IMR-90 (cell line): ENCODE measurements at regions not wholly inside any gene's neighbourhood (a gene's known extent, or its start where the extent isn't known, plus 50 kb on each side); places are given as distances from the start of the nearest gene placed in this dataset.

ENCODE experiments used
- ATAC-seq: fragments of 200-7000 bp; cut with Tn5 transposase; 2 replicates; pipeline ENCODE4 v1.9.1; 2020; ENCODE audit warnings: low read depth, mild to moderate bottlenecking, moderate library complexity
- BruUV-seq: library from RNA; stranded (reverse); fragments of 400-500 nt; replicated peaks from 2 replicates; lab custom pipeline; 2021; lab: Mats Ljungman, UMichigan
- CTCF ChIA-PET: fragments of 300-600 bp; formaldehyde crosslinking; extraction: SDS; loops from one replicate; lab custom pipeline; 2021; ENCODE audit warnings: antibody characterized with exemption; lab: Yijun Ruan, JAX
- POLR2A ChIA-PET: fragments of 300-600 bp; sonication (Branson Sonifier 250); formaldehyde crosslinking; loops from one replicate; lab custom pipeline; 2022; ENCODE audit warnings: antibody characterized with exemption; ENCODE audit not compliant: unreplicated experiment; lab: Charles Lee
- DNase-seq: peaks from one replicate; pipeline ENCODE4 v3.0.0; 2013
- H2AFZ ChIP-seq: replicated peaks from 2 replicates; pipeline ENCODE3; 2013; ENCODE audit warnings: low read length, mild to moderate bottlenecking; ENCODE audit not compliant: poor library complexity
- H2AK5ac ChIP-seq: 2 replicates; pipeline ENCODE4 v1.6.1; 2013; ENCODE audit warnings: low read depth, low read length, inconsistent platforms
- H2AK9ac ChIP-seq: replicated peaks from 2 replicates; pipeline ENCODE3; 2013; ENCODE audit warnings: mild to moderate bottlenecking, low read depth, low read length, moderate library complexity; ENCODE audit not compliant: poor library complexity
- H2BK120ac ChIP-seq: 2 replicates; pipeline ENCODE4 v1.6.1; 2013; ENCODE audit warnings: low read depth, low read length, inconsistent platforms
- H2BK15ac ChIP-seq: 3 replicates; pipeline ENCODE4 v1.6.1; 2013; ENCODE audit warnings: low read depth, low read length, inconsistent platforms
- H2BK20ac ChIP-seq: 2 replicates; pipeline ENCODE4 v1.6.1; 2013; ENCODE audit warnings: low read depth, mild to moderate bottlenecking, inconsistent platforms, low read length, moderate library complexity
- H2BK5ac ChIP-seq: 2 replicates; pipeline ENCODE4 v1.6.1; 2013; ENCODE audit warnings: mild to moderate bottlenecking, low read depth, low read length, inconsistent platforms; ENCODE audit not compliant: poor library complexity, severe bottlenecking
- H3K14ac ChIP-seq: replicated peaks from 2 replicates; pipeline ENCODE4 v1.6.1; 2013; ENCODE audit warnings: low read depth, low read length, inconsistent platforms
- H3K18ac ChIP-seq: 2 replicates; pipeline ENCODE4 v1.6.1; 2013; ENCODE audit warnings: low read depth, low read length, control low read depth
- H3K23ac ChIP-seq: 2 replicates; pipeline ENCODE4 v1.6.1; 2013; ENCODE audit warnings: low read depth, low read length, inconsistent platforms
- H3K27ac ChIP-seq: 2 replicates; pipeline ENCODE4 v1.5.1; 2013; ENCODE audit warnings: mild to moderate bottlenecking, control low read depth, low read length; ENCODE audit not compliant: insufficient read depth
- H3K27me3 ChIP-seq: 2 replicates; pipeline ENCODE4 v1.6.1; 2013; ENCODE audit warnings: low read length; ENCODE audit not compliant: control insufficient read depth, insufficient read depth
- H3K36me3 ChIP-seq: 2 replicates; pipeline ENCODE4 v1.6.1; 2013; ENCODE audit warnings: low read length, mixed read lengths; ENCODE audit not compliant: control insufficient read depth, insufficient read depth
- H3K4ac ChIP-seq: 2 replicates; pipeline ENCODE4 v1.6.1; 2013; ENCODE audit warnings: low read depth, low read length, inconsistent platforms
- H3K4me1 ChIP-seq: 2 replicates; pipeline ENCODE4 v1.6.1; 2013; ENCODE audit warnings: low read length, mixed read lengths; ENCODE audit not compliant: control insufficient read depth, insufficient read depth
- H3K4me2 ChIP-seq: 2 replicates; pipeline ENCODE4 v1.6.1; 2013; ENCODE audit warnings: low read depth, mild to moderate bottlenecking, control low read depth, low read length, moderate library complexity
- H3K4me3 ChIP-seq: 2 replicates; pipeline ENCODE4 v1.5.1; 2013; ENCODE audit warnings: low read depth, mild to moderate bottlenecking, control low read depth, low read length, moderate library complexity; ENCODE audit not compliant: insufficient read depth
- H3K56ac ChIP-seq: 2 replicates; pipeline ENCODE4 v1.6.1; 2013; ENCODE audit warnings: low read length, inconsistent platforms; ENCODE audit not compliant: insufficient read depth; ENCODE audit errors: extremely low read depth
- H3K79me1 ChIP-seq, 2 experiments: 2 replicates each; pipeline ENCODE4 v1.6.1; 2013; ENCODE audit warnings: low read length in 2 of 2, inconsistent platforms in 1 of 2, low read depth in 1 of 2
- H3K9ac ChIP-seq: 2 replicates; pipeline ENCODE4 v1.6.1; 2013; ENCODE audit warnings: low read depth, low read length, control low read depth
- H3K9me1 ChIP-seq: 2 replicates; pipeline ENCODE4 v1.6.1; 2013; ENCODE audit warnings: low read length, inconsistent platforms; ENCODE audit not compliant: insufficient read depth
- H3K9me3 ChIP-seq: 2 replicates; pipeline ENCODE4 v1.6.1; 2013; ENCODE audit warnings: low read length; ENCODE audit not compliant: control insufficient read depth, insufficient read depth
- H4K20me1 ChIP-seq: 2 replicates; pipeline ENCODE4 v1.6.1; 2013; ENCODE audit warnings: low read length, inconsistent platforms; ENCODE audit not compliant: insufficient read depth
- H4K5ac ChIP-seq: 2 replicates; pipeline ENCODE4 v1.6.1; 2013; ENCODE audit warnings: mild to moderate bottlenecking, low read depth, low read length, control low read depth
- H4K8ac ChIP-seq, 2 experiments: 2 replicates each; pipeline ENCODE4 v1.6.1; 2013; ENCODE audit warnings: low read depth in 2 of 2, low read length in 2 of 2, control low read depth in 1 of 2, inconsistent platforms in 1 of 2
- H4K91ac ChIP-seq: 2 replicates; pipeline ENCODE4 v1.6.1; 2013; ENCODE audit warnings: low read depth, low read length, inconsistent platforms; ENCODE audit not compliant: insufficient read depth
- CEBPB ChIP-seq: IDR thresholded peaks from 2 replicates; pipeline ENCODE4 v1.6.1; 2012; ENCODE audit warnings: low read depth, low read length, improper control_type of control experiment
- MAFK ChIP-seq: IDR thresholded peaks from 2 replicates; pipeline ENCODE4 v1.6.1; 2012; ENCODE audit warnings: low read depth, low read length, improper control_type of control experiment
- MAZ ChIP-seq: IDR thresholded peaks from 2 replicates; pipeline ENCODE4 v1.6.1; 2012; ENCODE audit warnings: low read depth, mild to moderate bottlenecking, low read length, improper control_type of control experiment, moderate library complexity, borderline replicate concordance
- RFX5 ChIP-seq: IDR thresholded peaks from 2 replicates; pipeline ENCODE4 v1.8.0; 2012; ENCODE audit warnings: low read depth, mild to moderate bottlenecking, low read length, moderate library complexity
- SMC3 ChIP-seq: fragments of 150-350 bp; IDR thresholded peaks from 2 replicates; pipeline ENCODE4 v1.6.1; 2016; ENCODE audit warnings: low read depth, mild to moderate bottlenecking, antibody characterized with exemption, low read length, moderate library complexity
- WGBS, 2 experiments: methylation state at CpG; one replicate each; pipeline versions ENCODE4 v1.1.5 to v1.1.7; 2013; ENCODE audit warnings: missing lambda C conversion rate in 2 of 2; ENCODE audit not compliant: insufficient read length in 1 of 2; ENCODE audit errors: extremely low coverage in 2 of 2; 5-methylcytosine and 5-hydroxymethylcytosine counted together
- dilution Hi-C: fragments of 300-500 bp; cut with HindIII; formaldehyde crosslinking; loops from one replicate; pipeline ENCODE4 v1.14.3; 2018; ENCODE audit warnings: low sequenced_read_pairs; ENCODE audit not compliant: unreplicated experiment
- in situ Hi-C: fragments of 300-500 bp; cut with MboI; formaldehyde crosslinking; loops from 3 replicates; pipeline ENCODE4 v1.14.3; 2019; ENCODE audit warnings: low sequenced_read_pairs, inconsistent platforms, mixed read lengths
- intact Hi-C: fragments of 100-400 bp; cut with micrococcal nuclease; formaldehyde crosslinking; loops from 2 replicates; pipeline ENCODE4 v1.10.0; 2022

- 40% methylated on average over 1 of the region's 4 CpGs; no CpG with 5 or more reads in 1 of the 2 experiments for WGBS, 2 experiments
- TF ChIP-seq MAZ (no peak), SMC3 (no peak), CEBPB (no peak), MAFK (no peak), RFX5 (no peak)
- Histone ChIP-seq H4K91ac (no peak overlapping the region), H3K18ac (no peak overlapping the region), H3K9me1 (peaks cover 10% of the 10 kb centered on the region), H3K9ac (no peak overlapping the region), H2AK9ac (peak overlapping the region; percentile 47), H2BK20ac (0 out of 2 replicates have a peak overlapping the region, but pooled peaks have one; percentile 12), H3K4ac (no peak overlapping the region), H3K9me3 (no peaks in the 10 kb centered on the region), H3K4me1 (peaks cover 1% of the 10 kb centered on the region; the same call in 1 of the 2 replicates), H4K20me1 (no peaks in the 10 kb centered on the region), H2AFZ (no peak overlapping the region), H4K8ac (no peak overlapping the region), H2BK5ac (no peak overlapping the region), H2BK120ac (no peak overlapping the region), H3K36me3 (no peaks in the 10 kb centered on the region), H3K4me3 (no peak overlapping the region), H3K27ac (no peak overlapping the region), H2AK5ac (no peak overlapping the region), H3K27me3 (no peaks in the 10 kb centered on the region), H3K79me1 (no peaks in the 10 kb centered on the region), H3K23ac (no peak overlapping the region), H4K5ac (no peak overlapping the region), H3K14ac (no peak overlapping the region), H3K4me2 (no peak overlapping the region), H3K56ac (no peak overlapping the region), H2BK15ac (no peak overlapping the region)
- dilution Hi-C loops (no loop called here), intact Hi-C loops (no loop called here), in situ Hi-C loops (no loop called here)
- no peak for DNase-seq
- CTCF ChIA-PET: no interaction called here
- no peak for ATAC-seq
- POLR2A ChIA-PET: no interaction called here
- no TSS peak for BruUV-seq
Observed at GRCh38 chr4:4627111-4627510, 85.3 kb upstream of the STX18 start.
